ENCODE measurements at regions not wholly inside any gene's neighbourhood (a gene's known extent, or its start where the extent isn't known, plus 50 kb on each side); places are given as distances from the start of the nearest gene placed in this dataset.

DNA sequence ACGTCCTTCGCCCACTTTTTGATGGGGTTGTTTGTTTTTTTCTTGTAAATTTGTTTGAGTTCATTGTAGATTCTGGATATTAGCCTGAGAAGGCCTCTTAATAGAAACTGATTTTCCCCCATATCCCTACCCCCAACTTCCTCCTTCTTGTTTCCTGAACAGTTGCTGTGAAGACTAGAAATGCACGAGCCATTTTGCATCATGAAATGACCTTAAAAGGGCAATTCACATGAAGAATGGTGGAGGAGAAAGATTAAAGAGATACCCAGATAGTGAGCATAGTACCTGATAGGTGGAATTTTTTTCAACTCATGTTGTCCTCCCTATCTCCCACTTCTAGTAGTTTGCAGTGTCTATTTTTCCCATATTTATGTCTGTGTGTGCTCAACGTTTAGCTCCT lies 55.2 kb upstream of the KCNH8 start:
- no peak for DNase-seq (ENCODE audit: low read depth, low spot score)
- Mint-ChIP-seq H3K27me3 (ENCODE audit: low read depth) (no peaks in the 10 kb centered on the region), H3K27ac (ENCODE audit: unreplicated experiment) (no peak overlapping the region), H3K4me3 (no peak overlapping the region), H3K4me1 (no peaks in the 10 kb centered on the region), H3K9me3 (peaks cover 8% of the 10 kb centered on the region), H3K36me3 (ENCODE audit: low read depth) (peaks cover 3% of the 10 kb centered on the region)
- TF ChIP-seq, protein P1, sequence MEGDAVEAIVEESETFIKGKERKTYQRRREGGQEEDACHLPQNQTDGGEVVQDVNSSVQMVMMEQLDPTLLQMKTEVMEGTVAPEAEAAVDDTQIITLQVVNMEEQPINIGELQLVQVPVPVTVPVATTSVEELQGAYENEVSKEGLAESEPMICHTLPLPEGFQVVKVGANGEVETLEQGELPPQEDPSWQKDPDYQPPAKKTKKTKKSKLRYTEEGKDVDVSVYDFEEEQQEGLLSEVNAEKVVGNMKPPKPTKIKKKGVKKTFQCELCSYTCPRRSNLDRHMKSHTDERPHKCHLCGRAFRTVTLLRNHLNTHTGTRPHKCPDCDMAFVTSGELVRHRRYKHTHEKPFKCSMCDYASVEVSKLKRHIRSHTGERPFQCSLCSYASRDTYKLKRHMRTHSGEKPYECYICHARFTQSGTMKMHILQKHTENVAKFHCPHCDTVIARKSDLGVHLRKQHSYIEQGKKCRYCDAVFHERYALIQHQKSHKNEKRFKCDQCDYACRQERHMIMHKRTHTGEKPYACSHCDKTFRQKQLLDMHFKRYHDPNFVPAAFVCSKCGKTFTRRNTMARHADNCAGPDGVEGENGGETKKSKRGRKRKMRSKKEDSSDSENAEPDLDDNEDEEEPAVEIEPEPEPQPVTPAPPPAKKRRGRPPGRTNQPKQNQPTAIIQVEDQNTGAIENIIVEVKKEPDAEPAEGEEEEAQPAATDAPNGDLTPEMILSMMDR (conservative IDR thresholded peaks at IDR 0.05) = no peak

- Mint-ChIP-seq H3K27ac (ENCODE audit: unreplicated experiment) (no peak overlapping the region), H3K4me3 (no peak overlapping the region), H3K27me3 (ENCODE audit: low read depth) (no peaks in the 10 kb centered on the region), H3K9me3 (peaks cover 4% of the 10 kb centered on the region), H3K36me3 (ENCODE audit: low read depth) (no peaks in the 10 kb centered on the region), H3K4me1 (peaks cover 8% of the 10 kb centered on the region)
- no peak for DNase-seq (ENCODE audit: low read depth, low spot score)
- TF ChIP-seq, protein P1 (conservative IDR thresholded peaks at IDR 0.05) = no peak
Observed at GRCh38 chr3:19077388-19077787, 70.9 kb upstream of the KCNH8 start.

DNA sequence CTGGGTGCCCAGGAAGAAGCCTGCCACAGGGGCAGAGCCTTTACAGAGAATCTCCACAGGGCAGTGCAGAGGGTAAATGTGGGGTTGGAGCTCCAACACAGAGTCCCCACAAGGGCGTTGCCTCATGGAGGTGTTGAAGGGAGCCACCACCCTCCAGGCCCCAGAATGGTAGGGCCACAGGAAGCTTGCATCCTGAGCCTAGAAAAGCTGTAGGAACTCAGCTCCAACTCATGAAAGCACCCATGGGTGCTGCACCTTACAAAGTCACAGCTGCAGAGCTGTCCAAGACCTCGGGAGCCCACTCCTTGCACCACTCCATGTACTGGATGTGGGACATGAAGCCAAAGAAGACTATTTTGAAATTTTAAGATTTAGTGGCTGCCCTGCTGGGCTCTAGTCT lies 73.3 kb upstream of the KCNH8 start:
- H3K27me3 Mint-ChIP-seq (ENCODE audit: low read depth) = no peaks in the 10 kb centered on the region
- H3K4me1 Mint-ChIP-seq = peaks cover 8% of the 10 kb centered on the region
- peaks cover 5% of the 10 kb centered on the region for H3K9me3 Mint-ChIP-seq
- H3K36me3 Mint-ChIP-seq (ENCODE audit: low read depth) = no peaks in the 10 kb centered on the region
- TF ChIP-seq, protein P1 (conservative IDR thresholded peaks at IDR 0.05) = no peak
- H3K27ac Mint-ChIP-seq (ENCODE audit: unreplicated experiment) = no peak overlapping the region
- DNase-seq (ENCODE audit: low read depth, low spot score) = no peak
- H3K4me3 Mint-ChIP-seq = no peak overlapping the region

DNA sequence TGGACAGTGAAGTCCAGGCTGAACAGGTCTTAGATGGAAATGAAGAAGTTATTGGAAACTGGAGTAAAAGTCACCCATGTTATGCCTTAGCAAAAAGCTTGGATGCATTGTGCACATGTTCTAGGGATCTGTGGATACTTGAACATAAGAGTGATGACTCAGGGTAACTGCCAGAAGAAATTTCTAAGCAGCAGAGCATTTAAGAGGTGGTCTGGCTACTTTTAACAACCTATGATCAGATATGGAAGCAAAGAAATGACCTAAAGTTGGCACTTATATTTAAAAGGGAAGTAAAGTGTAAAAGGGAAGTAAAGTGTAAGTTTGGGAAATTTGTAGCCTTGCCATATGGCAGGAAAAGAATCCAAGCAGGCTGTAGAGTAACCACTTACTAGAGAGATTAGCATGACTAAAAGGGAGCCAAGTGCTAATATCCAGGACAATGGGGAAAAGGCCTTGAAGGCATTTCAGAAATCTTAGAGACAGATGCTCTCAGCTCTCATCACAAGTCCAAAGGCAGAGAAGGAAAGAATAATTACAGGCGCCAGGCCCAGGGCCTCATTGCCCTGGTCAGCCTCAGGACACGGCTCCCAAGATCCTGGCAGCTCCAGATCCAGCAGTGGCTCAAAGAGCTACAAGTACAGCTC lies 73.9 kb upstream of the KCNH8 start:
- DNase-seq (ENCODE audit: low read depth, low spot score) = no peak
- Mint-ChIP-seq H3K27me3 (ENCODE audit: low read depth) (no peaks in the 10 kb centered on the region), H3K4me1 (peaks cover 8% of the 10 kb centered on the region), H3K36me3 (ENCODE audit: low read depth) (no peaks in the 10 kb centered on the region), H3K9me3 (peaks cover 5% of the 10 kb centered on the region), H3K27ac (ENCODE audit: unreplicated experiment) (no peak overlapping the region), H3K4me3 (no peak overlapping the region)
- TF ChIP-seq, protein P1 (conservative IDR thresholded peaks at IDR 0.05) = no peak

- Mint-ChIP-seq H3K9me3 (peaks cover 5% of the 10 kb centered on the region), H3K27ac (ENCODE audit: unreplicated experiment) (no peak overlapping the region), H3K27me3 (ENCODE audit: low read depth) (no peaks in the 10 kb centered on the region), H3K4me1 (peaks cover 8% of the 10 kb centered on the region), H3K36me3 (ENCODE audit: low read depth) (no peaks in the 10 kb centered on the region), H3K4me3 (no peak overlapping the region)
- TF ChIP-seq, protein P1 (conservative IDR thresholded peaks at IDR 0.05) = no peak
- DNase-seq (ENCODE audit: low read depth, low spot score) = no peak
Observed at GRCh38 chr3:19073341-19074105, 74.8 kb upstream of the KCNH8 start.

Measured in neural crest cell (in vitro differentiated cells).